H1 (cell line): ENCODE measurements at regions not wholly inside any gene's neighbourhood (a gene's known extent, or its start where the extent isn't known, plus 50 kb on each side); places are given as distances from the start of the nearest gene placed in this dataset.

Experiments used
- CHD7 ChIP-seq: fragments of 300-600 bp; sonication (generic); IDR thresholded peaks from 2 replicates; pipeline ENCODE4 v1.7.1; 2012; ENCODE audit warnings: low read length, moderate library complexity, mild to moderate bottlenecking, inconsistent platforms; ENCODE audit not compliant: insufficient replicate concordance
- GABPA ChIP-seq: IDR thresholded peaks from 2 replicates; pipeline ENCODE4 v1.6.1; 2011; ENCODE audit warnings: mild to moderate bottlenecking, low read length, moderate library complexity, borderline replicate concordance; ENCODE audit not compliant: insufficient read depth
- JUN ChIP-seq: IDR thresholded peaks from 2 replicates; pipeline ENCODE4 v1.6.1; 2011; ENCODE audit warnings: low read depth, mild to moderate bottlenecking, improper control_type of control experiment, low read length
- KDM4A ChIP-seq: IDR thresholded peaks from one replicate; pipeline ENCODE4 v1.7.1; 2012; ENCODE audit warnings: low read depth, mild to moderate bottlenecking, moderate library complexity, low read length, inconsistent platforms; ENCODE audit not compliant: severe bottlenecking
- MAX ChIP-seq: IDR thresholded peaks from 2 replicates; pipeline ENCODE4 v1.6.1; 2012; ENCODE audit warnings: inconsistent platforms
- POLR2AphosphoS5 ChIP-seq: IDR thresholded peaks from 2 replicates; pipeline ENCODE4 v1.6.1; 2011; ENCODE audit warnings: low read depth, low read length
- RAD21 ChIP-seq, 2 experiments: IDR thresholded peaks in 1 of 2; conservative IDR thresholded peaks in 1 of 2; 2 replicates each; pipeline ENCODE4 v1.6.1; 2011; ENCODE audit warnings: low read depth in 2 of 2, low read length in 2 of 2, improper control_type of control experiment in 1 of 2, inconsistent platforms in 1 of 2, mild to moderate bottlenecking in 1 of 2, moderate library complexity in 1 of 2
- SIX5 ChIP-seq: IDR thresholded peaks from 2 replicates; pipeline ENCODE4 v1.6.1; 2011; ENCODE audit warnings: mild to moderate bottlenecking, low read depth, low read length
- TAF7 ChIP-seq: optimal IDR thresholded peaks from 2 replicates; pipeline ENCODE3; 2011; ENCODE audit warnings: low read depth, mild to moderate bottlenecking, inconsistent platforms, low read length, moderate library complexity, borderline replicate concordance

- TF ChIP-seq CHD7 (peak; percentile 28), SIX5 (no peak), MAX (no peak), JUN (no peak), GABPA (no peak), KDM4A (no peak), TAF7 (no peak), RAD21 (IDR thresholded peaks at IDR 0.05 in 1 of 2, conservative IDR thresholded peaks at IDR 0.05 in 1 of 2; ENCODE audit: low read depth in 2 of 2, low read length in 2 of 2) (peak; percentile 48 to 58), POLR2AphosphoS5 (no peak)
These were observed 290.6 kb upstream of the GRID2 start (continued) for GRCh38 chr4:92012899-92013867.
